HG03520 (cell line): ENCODE measurements at regions not wholly inside any gene's neighbourhood (a gene's known extent, or its start where the extent isn't known, plus 50 kb on each side); places are given as distances from the start of the nearest gene placed in this dataset.

Experiments
- ATAC-seq: cut with Tn5 transposase; IDR thresholded peaks from one replicate; pipeline ENCODE4 v1.9.1; 2021; ENCODE audit warnings: mild to moderate bottlenecking, moderate library complexity; ENCODE audit not compliant: unreplicated experiment

DNA sequence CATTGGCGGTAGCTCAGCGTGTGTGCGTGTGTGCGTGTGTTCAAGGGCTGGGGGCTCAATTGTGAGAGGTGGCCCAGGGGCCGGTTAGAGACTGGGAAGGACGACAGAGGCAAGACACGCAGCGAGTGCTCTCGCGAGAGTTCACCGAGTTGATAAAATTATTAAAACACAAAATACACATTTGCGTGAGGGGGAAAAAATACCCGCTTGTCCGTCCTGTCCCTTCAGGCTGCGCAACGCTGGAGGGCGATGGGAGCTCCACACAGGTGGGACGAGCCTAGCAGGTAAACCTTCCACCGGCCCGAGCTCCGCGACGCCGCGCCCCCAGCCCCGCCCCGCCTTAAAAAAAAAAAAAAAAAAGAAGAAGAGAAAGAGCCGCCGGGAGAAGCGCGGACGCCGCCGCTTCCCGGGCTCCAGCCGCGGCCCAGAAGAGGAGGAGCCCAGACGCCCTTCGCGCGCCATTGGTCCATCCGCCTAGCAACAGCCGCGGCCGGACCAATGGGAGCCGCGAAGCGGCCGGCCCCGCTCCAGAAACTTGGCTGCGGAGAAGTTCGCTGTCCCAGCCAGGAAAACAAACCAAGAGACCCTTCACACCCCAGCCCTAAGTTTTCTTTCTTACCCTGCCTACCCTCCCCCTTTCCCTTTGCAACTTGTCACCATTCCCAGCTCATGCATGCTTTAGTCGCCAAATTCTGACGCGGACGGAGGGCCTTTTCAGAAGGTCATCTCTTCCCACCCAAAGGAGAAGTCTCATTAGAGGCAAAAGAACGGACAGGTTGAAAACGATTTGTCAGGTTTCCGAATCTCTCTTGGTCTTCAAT, 169.9 kb upstream of the MAF start:
- peak; percentile 98 for ATAC-seq

DNA sequence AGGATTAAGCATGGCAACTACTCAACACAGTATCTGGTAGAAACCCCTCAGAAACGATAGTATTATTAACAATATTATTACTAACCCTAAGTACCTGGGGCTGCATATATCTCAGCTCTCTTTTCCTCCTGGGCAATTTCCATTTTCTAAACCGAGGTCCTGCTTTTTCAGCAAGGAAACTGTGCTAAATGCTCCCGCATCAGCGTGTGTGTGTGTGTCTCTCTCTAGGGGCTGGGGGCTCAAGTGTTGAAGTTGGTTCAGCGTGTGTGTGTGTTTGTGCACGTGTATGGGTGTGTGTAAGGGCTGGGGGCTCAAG, 169.3 kb upstream of the MAF start:
- ATAC-seq, result no peak

DNA sequence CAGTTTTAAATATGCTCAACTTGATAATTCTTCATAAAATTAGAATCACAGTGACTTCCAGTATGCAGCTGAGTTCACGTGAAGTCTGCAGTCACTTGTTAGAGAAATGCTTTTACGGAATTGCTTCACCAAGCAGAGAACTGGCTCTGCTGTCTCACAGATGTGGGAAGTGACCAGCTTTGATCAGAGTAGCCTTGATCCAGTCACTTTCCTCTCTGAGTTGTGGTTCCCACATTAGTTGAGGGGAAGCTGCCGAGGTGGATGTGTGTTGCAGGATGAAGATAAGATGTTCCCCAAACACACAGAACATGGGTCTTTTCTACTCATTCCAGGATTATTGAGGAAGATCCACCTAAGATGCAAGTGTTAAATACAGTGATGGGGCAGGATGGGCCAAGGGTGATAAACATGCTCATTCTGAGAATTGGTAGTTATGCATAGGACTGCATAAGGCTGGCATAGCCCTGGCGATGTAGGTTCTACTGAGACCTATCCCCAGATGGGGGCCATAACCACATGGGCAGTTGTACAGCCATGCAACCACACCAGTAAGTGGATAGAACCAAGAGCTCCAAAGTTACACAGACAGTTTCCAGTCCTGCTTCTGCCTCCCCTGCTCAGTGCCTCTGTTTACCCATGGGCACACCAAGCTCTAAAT, 168.9 kb upstream of the MAF start:
- ATAC-seq, result no peak

DNA sequence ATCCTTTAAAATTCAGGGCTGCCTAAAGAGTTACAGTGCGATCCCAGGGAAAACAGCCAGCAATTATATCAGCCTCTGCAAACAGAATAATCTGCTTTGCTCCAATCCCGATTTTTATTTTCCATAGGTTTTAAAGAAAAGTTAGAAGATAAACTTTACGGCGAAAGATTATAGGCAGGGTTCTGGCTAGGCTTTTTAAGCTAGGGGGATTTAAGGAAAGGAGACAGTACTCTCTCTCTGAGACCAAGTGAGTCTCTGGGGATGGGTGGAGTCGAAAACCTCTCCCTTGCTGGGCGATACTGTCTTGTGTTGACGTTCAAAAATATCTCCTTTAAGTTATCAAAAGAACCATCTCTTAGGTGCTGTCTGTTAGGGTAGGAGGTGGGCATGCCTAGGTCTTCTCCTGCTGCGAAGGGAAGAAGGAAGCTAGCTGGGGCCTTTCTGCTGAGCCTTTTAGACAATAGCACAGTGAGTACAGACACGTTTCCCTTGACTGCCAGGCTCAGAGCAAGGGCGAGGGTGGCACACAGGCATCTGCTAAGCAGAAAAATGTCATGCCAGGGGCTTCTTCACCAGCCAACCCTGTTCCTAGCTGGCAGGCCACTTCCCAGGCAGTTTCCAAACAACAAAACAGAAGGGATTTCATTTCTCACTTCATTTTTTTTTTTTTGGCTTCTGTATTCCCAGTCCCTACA, 167.9 kb upstream of the MAF start:
- no peak for ATAC-seq

DNA sequence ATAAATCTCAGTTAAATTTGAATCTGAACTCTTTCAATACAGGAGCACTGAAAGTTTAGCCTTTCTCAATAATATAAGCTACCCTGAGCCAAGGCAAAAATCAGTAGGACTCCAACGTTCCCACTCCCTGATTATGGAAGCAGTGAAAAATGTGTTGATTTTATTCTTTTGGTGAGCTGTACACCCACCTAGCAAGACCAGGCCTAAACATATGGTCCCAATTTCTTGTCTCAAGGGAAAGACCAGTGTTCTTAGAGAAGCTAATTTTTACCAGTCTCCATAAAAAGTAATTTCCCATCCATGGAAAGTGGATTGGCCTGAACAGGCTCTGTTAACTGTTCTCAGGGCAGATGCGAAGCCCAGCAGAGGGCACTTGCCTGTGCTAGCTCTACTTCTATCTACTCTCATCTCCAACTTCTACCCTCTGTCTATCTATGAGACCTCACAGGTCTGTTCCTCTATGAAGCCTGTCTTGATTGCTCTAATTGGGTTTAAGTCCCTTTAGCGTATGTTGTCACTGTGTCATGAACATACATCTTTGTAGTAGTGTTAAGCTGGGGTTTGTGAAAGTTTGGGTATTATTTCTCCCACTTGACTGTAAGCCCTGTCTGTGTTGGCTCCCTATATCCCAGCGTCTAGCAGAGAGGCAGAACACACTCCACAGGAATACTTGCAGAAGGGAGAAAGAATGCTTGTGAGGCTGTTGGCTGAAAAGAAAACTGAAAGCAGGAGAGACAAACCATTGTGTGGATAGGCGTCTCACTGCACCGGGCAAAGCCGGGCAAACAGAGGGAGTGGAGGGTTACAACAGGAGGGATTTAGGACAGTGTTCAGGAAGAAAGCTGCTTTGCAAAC, 167.1 kb upstream of the MAF start:
- no peak for ATAC-seq

DNA sequence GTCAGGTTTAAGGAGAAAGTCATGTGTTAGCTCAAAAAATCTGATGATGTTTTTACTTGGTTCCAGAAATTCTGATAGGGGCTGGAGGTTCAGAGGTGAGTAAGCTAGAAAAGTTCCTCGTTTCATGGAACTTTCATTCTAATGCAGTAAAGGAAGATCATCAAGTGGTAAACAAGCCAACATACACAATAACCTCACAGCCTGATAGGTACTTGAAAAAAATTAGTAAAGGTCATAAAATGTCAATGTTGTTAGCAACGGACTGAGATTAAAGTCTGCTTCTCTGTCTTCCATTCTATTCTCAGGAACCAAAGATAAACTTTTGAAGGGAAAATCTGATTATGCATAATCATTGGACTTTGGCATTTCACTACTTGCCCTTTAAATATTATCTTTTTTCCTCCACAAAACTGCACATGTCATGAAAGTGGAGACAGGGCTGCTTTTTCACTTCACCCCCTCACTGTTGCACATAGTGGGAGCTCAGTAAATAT, 165.4 kb upstream of the MAF start:
- no peak for ATAC-seq

DNA sequence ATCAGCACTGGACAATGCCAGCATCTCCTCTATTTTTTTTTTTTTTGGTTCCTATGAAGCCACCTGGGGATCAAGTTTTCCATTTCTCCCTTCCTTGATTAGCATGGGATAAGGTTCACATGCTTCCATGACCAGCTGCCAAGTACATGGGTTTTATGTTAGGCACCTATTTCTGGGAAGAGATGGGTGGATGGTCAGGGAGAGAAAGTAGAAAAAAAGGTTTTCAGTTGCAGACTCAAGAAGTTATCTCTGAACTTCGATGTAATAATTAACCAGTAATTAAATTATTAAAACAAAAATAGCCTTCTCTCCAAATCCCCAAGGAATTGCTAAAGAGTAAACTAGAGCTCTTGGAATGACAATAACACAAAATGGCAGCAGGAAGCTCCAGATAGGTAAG, 164.9 kb upstream of the MAF start:
- ATAC-seq, result no peak

DNA sequence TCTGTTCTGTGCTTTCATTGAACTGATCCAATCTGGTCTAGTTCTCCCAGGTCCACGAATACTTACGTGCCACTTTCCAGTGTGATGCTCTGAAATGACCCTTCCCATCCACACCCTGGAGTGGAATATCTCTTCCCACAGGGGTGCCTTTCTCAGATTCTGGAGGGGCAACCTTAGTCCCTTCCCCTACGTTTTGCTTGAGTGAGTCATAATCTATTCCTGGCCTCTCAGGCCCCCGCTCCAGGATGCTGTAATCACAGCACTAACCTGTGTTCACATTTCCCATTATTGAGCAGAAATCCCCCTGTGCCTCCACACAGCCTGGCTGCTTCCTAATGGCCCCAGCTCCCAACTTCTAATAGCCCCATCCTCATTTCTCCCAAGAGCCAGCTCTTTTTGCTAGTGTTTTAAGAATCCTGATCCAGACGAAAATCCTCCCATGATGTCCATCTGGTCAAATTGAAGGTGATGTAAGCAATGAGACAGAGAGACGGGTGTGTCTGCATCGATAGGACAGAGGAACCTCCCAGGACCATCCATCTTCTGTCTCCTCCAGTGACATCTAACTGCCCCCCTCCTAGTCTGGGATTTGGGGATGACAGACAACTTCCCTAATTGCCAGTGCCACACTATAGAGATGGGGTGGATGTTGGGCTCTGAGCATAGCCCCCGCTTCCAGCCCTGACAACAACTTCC, 164.0 kb upstream of the MAF start:
- ATAC-seq, result no peak

DNA sequence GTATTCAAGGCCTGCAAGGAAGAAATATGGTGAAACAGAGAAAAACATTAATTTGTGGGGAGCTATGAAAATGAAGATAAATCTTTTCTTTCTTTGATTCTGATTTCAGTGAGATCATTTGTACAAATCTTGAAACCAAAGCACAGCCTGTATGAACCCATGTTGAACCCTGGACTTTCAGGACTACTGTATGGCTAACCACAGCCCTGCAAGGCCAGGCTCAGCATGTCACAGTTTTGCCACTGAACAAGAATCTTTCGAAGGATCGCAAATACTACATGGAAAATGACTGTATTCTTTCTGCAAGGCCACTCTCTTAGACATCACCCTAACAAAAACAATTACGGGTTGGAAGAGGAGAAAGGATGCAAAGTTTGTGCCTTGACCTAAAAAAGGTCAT, 161.7 kb upstream of the MAF start:
- no peak for ATAC-seq

DNA sequence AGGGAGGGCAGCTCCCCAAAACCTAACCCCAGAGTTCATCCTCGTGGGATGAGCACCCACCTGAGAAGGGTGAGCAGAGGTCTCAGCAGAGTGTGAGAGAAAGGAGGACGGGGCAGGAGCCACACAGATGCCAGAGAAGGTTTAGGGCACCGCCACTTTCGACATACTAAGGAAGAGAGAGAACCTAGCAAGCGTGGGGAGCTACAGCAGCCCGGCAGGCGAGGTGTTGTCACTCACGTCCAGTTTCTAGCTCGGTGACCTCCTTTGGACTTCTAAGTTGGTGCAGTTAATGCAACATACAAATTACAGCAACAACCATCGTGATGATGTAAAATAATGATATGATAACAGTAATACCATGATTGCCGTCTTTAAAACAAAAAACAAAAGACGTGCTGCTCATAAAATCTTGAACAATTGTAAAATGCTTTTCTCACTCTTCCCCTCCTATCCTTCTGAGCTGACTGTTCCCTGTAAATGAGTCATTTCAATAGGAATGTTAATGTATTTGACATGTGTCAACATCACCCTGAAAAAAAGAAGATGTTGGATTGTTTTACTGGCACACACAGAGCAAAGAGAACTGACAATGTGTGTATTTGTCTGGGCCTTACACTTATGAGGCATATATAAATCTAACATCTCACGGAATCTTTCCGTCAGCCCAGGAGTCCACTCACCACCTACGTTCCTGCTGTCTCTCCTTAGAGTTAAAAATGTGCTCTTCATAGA, 158.2 kb upstream of the MAF start:
- no peak for ATAC-seq

DNA sequence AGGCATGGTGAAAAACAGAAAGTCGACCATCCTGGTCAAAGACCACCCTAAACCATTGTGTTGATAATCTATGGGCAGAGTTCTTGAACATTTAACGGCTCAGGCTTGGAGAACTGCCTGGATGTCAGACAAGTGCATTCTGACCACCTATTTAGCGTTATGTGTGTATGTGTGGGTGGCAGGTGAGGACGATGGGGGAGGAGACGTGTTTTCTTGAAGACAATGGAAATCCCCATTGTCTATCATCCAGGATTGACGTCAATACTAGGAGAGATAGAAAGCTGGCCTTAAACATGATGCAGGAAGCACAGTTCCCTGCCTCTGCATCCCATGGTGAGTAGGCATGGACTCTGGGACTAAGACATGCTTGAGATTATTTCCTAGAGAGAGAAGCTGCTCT, 157.4 kb upstream of the MAF start:
- no peak for ATAC-seq

DNA sequence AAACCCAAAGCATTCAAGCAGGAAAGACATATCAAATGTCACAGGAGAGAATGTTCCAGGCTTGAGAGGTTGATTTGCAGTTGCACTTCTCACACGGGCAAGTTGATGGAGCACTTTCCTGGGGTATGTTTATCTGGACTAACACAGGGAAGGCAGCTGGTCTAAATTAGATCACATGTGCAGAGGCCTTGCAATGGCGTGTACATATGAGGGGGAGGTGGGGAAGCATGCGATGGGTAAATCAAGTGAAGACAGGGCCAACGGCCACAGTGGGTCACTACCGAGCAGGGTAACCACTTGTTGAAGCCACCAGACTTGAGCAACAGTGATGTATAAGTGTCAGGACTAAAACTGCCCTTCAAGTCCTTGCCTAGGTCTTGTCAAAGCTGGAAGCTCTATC, 156.6 kb upstream of the MAF start:
- ATAC-seq, result no peak

DNA sequence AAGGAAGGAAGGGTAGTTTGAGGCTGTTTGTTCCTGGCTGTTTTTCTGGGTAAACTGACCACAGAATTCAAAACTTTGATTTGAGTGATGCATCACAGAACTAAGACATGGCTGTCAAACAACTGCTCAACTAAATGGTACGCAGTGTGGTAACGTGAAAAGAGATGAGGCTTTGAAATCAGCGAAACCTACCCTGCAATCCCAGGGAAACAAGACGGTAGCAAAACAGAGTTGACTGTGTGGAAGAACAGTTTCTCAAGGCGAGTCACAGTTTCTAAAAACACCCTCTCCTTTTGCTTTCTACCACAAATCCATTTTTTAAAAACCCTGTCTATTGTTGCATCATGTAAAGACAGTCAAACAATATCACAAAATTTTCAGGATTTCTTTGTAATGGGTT, 156.0 kb upstream of the MAF start:
- ATAC-seq, result no peak

DNA sequence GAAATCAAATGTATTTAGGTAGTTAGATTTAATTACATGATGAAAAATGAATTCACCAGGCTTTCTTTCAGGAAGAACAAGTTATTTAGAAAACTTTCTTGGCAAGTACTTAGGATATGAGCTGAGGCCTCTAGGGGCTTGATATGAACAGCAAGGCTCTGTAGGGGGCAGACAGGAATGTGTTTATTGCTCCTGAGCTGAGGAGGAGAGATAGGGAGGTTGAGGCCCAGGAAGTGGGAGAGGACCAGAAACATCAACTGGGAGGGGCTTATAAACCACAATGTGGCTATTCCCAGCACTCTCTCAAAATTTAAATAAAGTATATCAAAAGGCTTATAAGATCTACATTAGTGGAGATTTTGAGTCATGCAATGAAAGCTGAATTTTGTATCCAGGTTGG, 154.0 kb upstream of the MAF start:
- ATAC-seq, result no peak

DNA sequence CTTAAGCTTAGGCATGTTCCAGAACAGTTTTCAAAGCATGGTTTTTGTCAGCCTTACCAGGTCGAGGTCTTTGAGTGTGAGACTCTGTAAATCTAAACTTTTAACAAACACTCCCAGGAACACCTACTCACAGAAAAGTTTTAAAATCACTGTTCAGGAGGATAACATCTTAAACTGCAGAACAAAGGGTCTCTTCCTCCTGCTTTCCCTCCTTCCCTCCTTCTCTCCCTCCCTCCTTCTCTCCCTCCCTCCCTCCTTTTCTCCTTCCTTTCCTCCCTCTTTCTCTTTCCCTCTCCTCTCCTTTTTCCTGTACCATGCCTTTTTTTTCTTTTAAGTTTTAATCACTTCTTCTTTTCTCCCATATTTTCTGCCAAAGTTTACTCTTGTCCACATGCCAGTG, 153.5 kb upstream of the MAF start:
- ATAC-seq, result no peak

DNA sequence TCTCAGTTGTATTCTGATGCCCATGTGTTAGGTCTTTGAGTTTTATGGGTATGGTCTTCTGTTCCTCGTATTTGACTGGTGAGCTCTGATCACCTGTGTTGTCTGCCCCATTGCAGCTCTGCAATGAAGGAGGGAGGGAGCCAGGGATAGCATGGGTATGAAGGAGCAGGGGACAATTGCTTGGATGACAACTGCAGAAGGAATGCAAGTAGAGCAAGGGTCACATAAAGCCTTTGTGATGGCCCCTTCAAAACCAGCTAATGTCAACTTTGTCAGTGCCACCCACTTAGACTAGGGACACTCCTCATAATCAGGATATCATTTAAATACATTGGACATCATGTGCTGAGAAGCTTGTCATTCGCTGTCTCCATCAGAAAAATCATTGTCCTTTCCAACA, 152.7 kb upstream of the MAF start:
- ATAC-seq, result no peak

DNA sequence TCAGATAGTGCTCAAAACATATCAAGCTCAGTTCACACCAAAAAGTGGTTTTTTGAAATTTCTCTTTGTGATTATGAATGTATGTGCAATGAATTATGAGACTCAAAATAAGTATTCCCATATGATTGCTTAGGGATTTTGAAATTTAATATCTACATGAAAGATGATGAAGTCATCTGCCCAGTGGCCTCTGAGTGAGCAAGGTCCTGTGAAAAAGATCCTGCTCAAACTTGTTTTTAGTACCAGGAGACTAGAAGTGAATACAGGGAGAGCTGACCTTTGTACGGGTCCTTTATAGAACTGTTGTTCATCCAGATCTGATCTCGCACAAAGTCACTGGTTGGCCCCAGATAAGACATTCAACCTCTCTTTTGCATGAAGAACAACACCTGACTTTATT, 151.9 kb upstream of the MAF start:
- no peak for ATAC-seq

DNA sequence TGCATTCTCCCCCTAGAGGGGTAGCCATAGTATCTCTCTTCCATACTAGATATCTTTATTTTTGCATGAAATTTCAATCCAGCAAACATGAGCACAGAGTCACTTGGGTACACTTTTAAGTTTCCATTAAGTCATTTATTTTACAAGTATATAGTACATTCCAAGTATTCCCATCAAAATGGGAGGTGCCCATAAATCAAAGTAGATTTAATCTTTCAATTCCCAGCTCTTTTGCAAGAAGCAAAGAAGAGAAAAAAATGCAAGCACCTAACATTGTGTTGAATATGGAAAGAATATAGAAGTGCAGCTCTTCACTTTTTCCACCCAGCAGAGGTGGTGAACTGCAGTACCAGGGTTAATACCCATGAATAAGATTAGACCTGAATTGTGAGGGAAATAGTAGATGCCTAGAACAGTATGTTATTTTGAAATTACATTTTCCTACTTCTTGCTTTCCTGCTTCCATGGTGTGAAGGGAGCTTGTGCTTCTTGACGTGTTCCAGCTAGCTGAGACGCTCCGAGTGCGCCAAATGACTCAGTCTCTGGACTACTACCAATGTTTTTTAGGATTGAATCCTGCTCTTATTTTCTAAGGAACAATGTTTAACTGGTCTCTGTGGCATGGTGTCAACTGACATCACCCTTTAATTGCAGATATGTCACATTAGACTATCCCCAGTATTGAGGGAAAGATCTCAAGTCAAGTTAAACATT, 151.1 kb upstream of the MAF start:
- no peak for ATAC-seq

DNA sequence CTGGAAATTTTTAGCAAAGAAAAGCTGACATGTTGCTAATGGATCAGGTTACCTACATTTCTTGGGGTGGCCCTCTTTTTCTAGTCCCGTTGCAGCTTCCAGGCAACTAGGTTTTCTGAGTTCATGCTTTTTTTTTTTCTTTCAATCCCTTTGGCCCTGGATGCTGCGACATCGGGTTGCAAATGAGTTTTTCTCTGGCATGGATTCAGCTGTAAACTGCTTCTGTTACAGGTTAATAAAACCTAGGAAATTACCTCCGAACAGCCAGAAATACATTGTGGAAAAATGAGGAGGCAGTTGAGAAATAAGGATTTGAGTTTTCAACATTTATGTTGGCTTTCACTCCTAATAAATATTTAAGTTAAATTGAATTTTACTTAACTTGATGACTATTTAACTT, 149.8 kb upstream of the MAF start:
- ATAC-seq, result no peak
